ENCODE measurements at regions not wholly inside any gene's neighbourhood (a gene's known extent, or its start where the extent isn't known, plus 50 kb on each side); places are given as distances from the start of the nearest gene placed in this dataset.

DNA sequence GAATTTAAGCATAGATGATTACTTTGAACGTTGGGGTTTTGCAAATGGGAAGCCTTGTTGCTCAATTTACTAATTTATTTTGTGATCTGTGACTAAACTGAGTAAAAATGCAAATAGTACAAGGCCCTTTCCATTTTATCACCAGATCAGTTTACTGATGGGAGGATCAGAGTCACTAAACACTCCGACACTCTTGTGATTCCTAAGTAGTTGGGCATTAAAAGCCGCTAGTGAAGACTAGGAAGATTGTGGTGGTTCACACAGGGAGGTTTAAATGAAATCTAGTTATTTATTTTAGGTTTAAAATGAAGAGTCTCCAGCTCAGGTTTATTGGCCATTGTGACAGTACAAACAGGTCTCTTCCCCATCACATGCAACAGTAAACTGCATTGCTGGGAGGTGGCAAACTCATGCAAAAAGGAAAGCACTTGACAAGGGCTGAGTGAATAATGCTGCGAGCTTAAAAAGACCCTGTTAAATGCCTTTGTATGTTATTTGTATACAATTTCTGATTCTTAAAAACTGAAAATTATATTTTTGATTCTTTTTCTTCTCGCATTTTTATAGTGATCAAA is 394.8 kb upstream of the FANCL start:
- no peaks in the 10 kb centered on the region for H3K9me3 ChIP-seq (replicated peaks in 1 of 11)
- H3K9ac ChIP-seq: no peak overlapping the region
- no peak overlapping the region for H3K27ac ChIP-seq
- no peak for TF ChIP-seq Cebpa-rat (IDR thresholded peaks at IDR 0.05)
- H3K36me3 ChIP-seq: no peaks in the 10 kb centered on the region
- H3K4me2 ChIP-seq: no peak overlapping the region
- H3K27me3 ChIP-seq: no peaks in the 10 kb centered on the region
- no peaks in the 10 kb centered on the region for H3K4me1 ChIP-seq
- no peaks in the 10 kb centered on the region for H4K20me1 ChIP-seq
- no peak overlapping the region for H3K4me3 ChIP-seq

DNA sequence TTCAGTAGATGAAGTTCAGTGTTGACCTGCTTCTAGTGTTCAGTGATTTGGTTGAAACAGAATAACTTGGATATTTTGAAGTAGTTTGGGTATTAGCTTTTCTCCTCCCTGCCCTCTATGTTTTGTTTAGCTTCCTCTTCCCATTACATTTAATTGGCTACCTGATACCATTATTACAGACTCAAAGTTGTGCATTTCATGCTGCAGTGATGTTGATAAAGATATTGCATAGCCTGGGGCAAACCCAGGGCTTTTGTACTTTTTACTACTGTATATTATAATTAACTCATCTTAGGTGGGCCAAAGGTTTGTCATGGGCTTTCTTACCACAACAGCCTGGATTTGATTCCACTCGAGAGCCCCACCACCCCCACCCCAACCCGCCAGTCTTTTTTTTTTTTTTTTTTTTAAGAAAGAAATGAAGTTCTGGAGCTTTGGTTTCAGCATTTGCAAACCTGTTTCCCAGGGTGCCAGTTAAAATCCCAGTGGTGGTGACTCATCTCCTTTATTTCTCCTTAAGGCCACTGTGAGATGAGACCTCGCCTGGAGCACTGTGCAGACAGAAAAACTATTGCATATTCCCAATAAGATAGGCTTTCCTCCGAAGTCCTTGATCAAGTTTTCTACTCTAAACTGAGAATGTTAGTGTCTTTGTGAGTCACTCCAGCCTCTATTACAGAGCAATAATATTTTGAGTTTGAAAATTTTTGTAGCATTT is 393.7 kb upstream of the FANCL start:
- Histone ChIP-seq H3K9ac (no peak overlapping the region), H3K9me3 (replicated peaks in 1 of 11) (no peaks in the 10 kb centered on the region), H3K36me3 (no peaks in the 10 kb centered on the region), H4K20me1 (no peaks in the 10 kb centered on the region), H3K27me3 (no peaks in the 10 kb centered on the region), H3K4me3 (no peak overlapping the region), H3K4me1 (no peaks in the 10 kb centered on the region), H3K27ac (no peak overlapping the region), H3K4me2 (no peak overlapping the region)
- TF ChIP-seq Cebpa-rat (IDR thresholded peaks at IDR 0.05): no peak

DNA sequence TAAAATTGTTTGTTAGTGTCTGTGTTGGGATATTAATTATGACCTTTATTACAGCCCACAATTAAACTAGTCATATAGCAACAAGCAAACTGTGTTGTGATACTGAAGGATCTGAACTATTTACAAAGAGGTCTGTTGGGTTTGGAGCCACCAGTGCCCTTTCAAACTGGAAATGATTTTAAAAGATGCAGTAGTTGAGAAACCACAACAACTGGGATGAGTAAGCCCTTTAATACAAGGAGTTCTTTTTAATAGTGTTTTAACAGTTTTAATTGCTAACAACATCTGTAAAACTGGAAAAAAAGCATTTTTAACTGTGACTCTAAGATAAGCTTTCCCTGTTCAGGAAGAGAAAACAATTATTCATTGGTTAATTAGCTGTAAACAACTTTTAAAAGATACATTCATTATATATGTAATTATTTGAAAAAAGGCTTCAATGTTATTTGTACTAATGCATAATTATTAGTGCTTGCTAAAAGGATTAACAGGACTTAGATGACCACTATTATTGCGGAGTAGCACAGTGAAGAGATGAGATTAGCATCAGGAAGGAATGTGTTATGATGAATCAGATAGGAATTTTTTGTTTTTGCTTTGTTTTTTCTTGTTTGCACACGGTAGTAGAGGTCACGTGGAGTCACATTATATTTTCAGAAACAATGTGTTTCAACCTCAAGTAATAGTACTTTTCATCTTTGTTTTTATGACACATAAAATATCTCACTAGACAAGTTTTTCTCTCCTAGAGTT is 392.7 kb upstream of the FANCL start:
- H3K36me3 ChIP-seq: no peaks in the 10 kb centered on the region
- H3K9ac ChIP-seq: no peak overlapping the region
- H3K4me3 ChIP-seq: no peak overlapping the region
- no peaks in the 10 kb centered on the region for H3K4me1 ChIP-seq
- TF ChIP-seq Cebpa-rat (IDR thresholded peaks at IDR 0.05): no peak
- no peaks in the 10 kb centered on the region for H4K20me1 ChIP-seq
- H3K27ac ChIP-seq: no peak overlapping the region
- no peak overlapping the region for H3K4me2 ChIP-seq
- no peaks in the 10 kb centered on the region for H3K27me3 ChIP-seq
- no peaks in the 10 kb centered on the region for H3K9me3 ChIP-seq (replicated peaks in 1 of 11)

DNA sequence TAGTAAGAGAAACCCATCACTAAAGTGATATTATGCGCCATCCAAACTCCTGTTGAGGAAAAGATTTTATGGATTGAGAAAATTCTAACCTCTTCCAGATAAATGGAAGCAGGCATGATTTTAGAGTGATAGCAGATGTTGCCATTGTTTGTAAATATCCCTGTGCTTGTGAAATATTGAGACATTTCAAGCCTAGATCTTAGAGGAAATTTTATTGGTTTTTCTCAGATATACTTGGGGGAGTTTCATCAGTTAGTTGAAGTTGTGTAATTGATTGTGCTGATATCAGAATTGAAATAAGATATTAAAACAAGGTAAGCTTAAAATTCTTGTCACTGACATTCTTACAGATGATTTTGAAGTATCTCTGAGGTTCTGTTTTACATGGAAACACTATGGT is 390.9 kb upstream of the FANCL start:
- no peaks in the 10 kb centered on the region for H3K9me3 ChIP-seq (replicated peaks in 1 of 11)
- no peak overlapping the region for H3K4me2 ChIP-seq
- TF ChIP-seq Cebpa-rat (IDR thresholded peaks at IDR 0.05): no peak
- H3K36me3 ChIP-seq: no peaks in the 10 kb centered on the region
- H3K4me3 ChIP-seq: no peak overlapping the region
- no peak overlapping the region for H3K27ac ChIP-seq
- H3K9ac ChIP-seq: no peak overlapping the region
- H4K20me1 ChIP-seq: no peaks in the 10 kb centered on the region
- no peaks in the 10 kb centered on the region for H3K4me1 ChIP-seq
- no peaks in the 10 kb centered on the region for H3K27me3 ChIP-seq

DNA sequence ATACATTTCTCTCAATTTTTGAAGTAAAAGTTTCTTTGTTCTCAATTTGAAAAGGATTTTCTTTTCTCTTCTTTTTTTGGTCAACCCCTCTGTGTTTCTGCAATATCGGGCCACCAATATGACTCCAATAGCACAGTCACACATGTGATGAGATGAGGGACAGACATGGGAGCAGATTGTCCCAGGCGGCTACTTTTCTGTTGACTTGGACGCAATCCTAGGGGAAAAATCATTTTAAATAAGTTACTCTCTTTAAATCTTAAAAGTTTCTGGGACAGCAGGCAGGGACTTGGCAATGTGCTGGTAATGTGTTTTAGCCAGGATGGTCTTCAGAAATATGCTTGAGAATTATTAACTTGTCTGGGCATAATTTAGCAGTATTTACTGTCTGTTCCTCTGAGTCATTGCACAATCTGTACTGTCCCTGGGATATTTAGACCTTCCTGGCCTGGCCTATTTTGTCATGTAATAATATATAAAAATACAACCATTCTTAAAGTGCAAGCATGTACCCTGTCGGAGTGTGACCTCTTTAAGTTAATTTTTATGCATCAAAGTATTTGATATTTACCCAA is 388.5 kb upstream of the FANCL start:
- TF ChIP-seq Cebpa-rat (IDR thresholded peaks at IDR 0.05): no peak
- H3K4me1 ChIP-seq: no peaks in the 10 kb centered on the region

DNA sequence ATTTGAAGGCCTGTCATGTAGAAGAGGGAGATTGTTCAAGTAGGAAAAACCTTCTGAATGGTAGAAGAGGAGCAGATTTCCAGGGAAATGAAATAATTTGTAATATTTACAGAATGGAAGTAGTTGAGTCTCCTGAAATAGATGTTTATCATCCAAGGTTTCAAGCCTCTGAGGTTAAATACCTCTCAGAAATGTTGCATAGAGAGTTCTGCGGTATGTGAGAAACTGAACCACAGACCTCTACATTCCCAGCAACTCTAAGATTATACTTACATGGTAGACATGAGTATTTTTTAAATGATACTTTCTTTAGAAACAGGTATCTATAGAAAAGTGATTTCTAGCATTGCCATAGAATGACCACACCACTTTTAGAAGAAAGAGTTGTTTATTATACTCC is 379.8 kb upstream of the FANCL start:
- H3K27me3 ChIP-seq: no peaks in the 10 kb centered on the region
- H3K9me3 ChIP-seq (replicated peaks in 1 of 11): no peaks in the 10 kb centered on the region
- TF ChIP-seq Cebpa-rat (IDR thresholded peaks at IDR 0.05): no peak
- no peak overlapping the region for H3K9ac ChIP-seq
- no peak overlapping the region for H3K4me2 ChIP-seq
- no peaks in the 10 kb centered on the region for H3K4me1 ChIP-seq
- H3K36me3 ChIP-seq: no peaks in the 10 kb centered on the region
- H3K4me3 ChIP-seq: no peak overlapping the region
- no peaks in the 10 kb centered on the region for H4K20me1 ChIP-seq
- no peak overlapping the region for H3K27ac ChIP-seq

More for the DNA sequence above, 388.5 kb upstream of the FANCL start:
- Histone ChIP-seq H3K4me3 (no peak overlapping the region), H4K20me1 (no peaks in the 10 kb centered on the region), H3K9ac (no peak overlapping the region), H3K27ac (no peak overlapping the region), H3K9me3 (replicated peaks in 1 of 11) (no peaks in the 10 kb centered on the region), H3K36me3 (no peaks in the 10 kb centered on the region), H3K27me3 (no peaks in the 10 kb centered on the region), H3K4me2 (no peak overlapping the region)

DNA sequence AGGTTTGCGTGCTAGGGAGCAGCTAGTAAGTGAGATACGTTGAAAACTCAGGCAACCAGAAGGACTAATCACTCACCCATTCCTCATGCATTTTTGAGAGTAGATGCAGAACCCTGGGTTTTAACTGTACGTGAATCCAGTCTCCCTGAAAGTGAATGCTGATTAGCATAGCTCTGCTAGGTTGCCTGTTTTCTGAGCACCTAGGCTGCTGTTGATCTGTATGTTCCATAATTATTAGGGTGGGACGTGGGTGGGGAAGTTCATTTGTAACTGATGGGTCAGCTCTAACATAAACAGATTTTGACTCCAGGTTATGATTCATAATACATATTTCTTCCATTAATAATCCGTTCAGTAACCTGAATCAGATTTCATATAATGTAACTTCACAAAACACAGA is 379.0 kb upstream of the FANCL start:
- Histone ChIP-seq H3K4me3 (no peak overlapping the region), H3K27me3 (no peaks in the 10 kb centered on the region), H3K9ac (no peak overlapping the region), H3K4me1 (no peaks in the 10 kb centered on the region), H3K27ac (no peak overlapping the region), H3K9me3 (replicated peaks in 1 of 11) (no peaks in the 10 kb centered on the region), H4K20me1 (no peaks in the 10 kb centered on the region), H3K36me3 (no peaks in the 10 kb centered on the region), H3K4me2 (no peak overlapping the region)
- no peak for TF ChIP-seq Cebpa-rat (IDR thresholded peaks at IDR 0.05)

DNA sequence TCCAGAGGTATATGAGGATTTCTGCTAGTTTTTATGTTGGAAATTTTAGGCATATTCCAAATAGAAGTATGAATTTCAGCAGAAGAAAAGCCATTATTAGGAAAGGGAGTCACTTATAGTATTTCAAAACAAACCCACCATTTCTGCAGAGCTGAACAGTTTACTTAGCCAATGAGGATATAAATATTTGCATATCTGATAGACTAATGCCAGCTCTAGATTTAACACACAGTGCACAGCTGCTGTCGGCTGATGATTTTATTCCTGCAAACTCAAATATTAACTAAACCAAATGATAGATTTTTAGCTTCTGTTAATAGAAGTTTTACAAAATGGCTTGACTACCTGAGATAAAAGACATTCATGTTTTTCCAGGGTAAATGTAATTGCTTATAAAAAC is 375.8 kb upstream of the FANCL start:
- H3K4me2 ChIP-seq: no peak overlapping the region
- no peaks in the 10 kb centered on the region for H4K20me1 ChIP-seq
- H3K9ac ChIP-seq: no peak overlapping the region
- no peak for TF ChIP-seq Cebpa-rat (IDR thresholded peaks at IDR 0.05)
- H3K4me1 ChIP-seq: no peaks in the 10 kb centered on the region
- no peaks in the 10 kb centered on the region for H3K9me3 ChIP-seq (replicated peaks in 1 of 11)
- no peak overlapping the region for H3K27ac ChIP-seq
- no peaks in the 10 kb centered on the region for H3K36me3 ChIP-seq
- no peak overlapping the region for H3K4me3 ChIP-seq
- H3K27me3 ChIP-seq: no peaks in the 10 kb centered on the region

DNA sequence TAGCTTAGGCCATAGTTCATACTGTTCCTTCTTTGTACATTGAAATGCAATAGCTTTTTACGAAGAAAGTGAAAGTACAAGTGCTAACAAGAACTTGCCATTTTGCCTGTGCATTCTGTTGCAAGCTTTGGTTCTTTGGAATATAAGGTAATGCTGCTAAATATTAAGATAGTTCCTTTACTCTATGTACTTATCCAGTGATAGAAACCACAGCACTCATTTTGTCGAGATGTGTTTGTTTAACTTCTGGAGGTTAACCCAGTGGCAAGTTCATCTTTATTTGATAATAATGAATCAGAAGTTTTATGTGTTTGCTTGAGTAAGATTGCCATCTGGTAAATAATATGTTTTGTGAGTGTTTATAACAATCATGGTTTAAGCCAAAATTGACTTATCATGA is 373.1 kb upstream of the FANCL start:
- Histone ChIP-seq H3K9ac (no peak overlapping the region), H3K4me1 (peaks cover 0 to 4% (median 0%) of the 10 kb centered on the region in 10 experiments; a peak in 1 of 20 replicates), H3K9me3 (replicated peaks in 1 of 11) (no peaks in the 10 kb centered on the region), H3K27ac (no peak overlapping the region), H3K4me3 (no peak overlapping the region), H4K20me1 (no peaks in the 10 kb centered on the region), H3K36me3 (no peaks in the 10 kb centered on the region), H3K27me3 (no peaks in the 10 kb centered on the region), H3K4me2 (no peak overlapping the region)
- no peak for TF ChIP-seq Cebpa-rat (IDR thresholded peaks at IDR 0.05)
